SKM-1 (cell line): ENCODE measurements at regions not wholly inside any gene's neighbourhood (a gene's known extent, or its start where the extent isn't known, plus 50 kb on each side); places are given as distances from the start of the nearest gene placed in this dataset.

Experiments
- DNase-seq: peaks from one replicate; lab custom pipeline; 2025; ENCODE audit not compliant: unreplicated experiment; lab: John Stamatoyannopoulos, UW

DNA sequence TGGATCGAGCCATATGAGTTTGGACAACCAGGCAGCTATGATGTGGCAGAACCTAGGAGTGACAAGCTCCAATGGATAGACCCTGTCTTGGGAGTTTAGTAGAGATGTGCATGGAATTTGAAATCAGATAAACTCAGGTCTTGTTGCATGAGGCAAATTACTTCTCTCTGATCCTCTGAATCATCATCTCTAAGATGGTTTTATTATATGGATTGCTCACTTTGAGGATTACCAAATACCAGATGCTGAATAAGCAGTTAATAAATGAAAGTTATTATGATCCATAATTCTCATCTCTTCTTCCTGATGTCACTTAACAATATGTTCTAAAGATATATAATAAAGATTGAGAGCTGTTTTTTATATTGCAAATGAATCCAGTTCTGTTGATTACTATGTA lies 622.2 kb downstream of the NTRK3 start:
- no peak for DNase-seq

DNA sequence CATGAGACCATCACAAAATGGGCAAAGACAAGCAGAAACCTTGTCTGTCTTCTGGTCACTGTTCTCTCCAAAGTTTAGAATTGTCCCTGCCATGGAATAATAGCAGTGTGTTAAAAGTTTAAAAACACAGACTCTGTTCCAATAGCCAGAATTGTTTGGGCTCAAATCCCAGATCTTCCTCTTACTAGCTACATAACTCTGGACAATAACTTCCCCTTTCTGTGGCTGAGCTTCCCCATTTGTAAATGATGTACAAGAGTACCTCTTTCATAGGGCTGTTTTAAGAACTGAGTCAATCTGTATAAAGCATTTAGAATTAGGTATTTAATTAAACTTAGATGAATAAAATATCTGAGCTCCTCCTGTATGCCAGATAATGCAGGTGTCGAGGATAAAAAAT lies 623.0 kb downstream of the NTRK3 start:
- DNase-seq, result peak; percentile 82

DNA sequence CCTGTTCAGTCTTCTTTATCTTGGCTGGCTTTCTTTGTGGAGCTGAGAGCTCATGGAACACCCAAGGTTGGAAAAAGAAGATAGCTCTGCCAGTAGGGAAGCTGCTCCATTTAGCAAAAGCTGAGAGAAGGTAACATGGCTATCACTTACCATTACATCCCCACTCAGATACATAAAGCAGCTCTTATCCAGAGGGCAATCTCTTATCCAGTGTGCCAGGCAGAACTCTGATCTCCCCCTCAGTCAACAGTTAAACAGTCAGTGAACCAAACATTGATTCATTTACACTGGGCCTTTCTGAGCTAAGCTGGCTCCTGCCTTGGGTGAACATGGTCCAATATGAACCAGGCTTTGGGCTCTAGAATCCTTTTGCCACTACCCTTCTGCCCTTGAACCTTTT lies 624.2 kb downstream of the NTRK3 start:
- no peak for DNase-seq

DNA sequence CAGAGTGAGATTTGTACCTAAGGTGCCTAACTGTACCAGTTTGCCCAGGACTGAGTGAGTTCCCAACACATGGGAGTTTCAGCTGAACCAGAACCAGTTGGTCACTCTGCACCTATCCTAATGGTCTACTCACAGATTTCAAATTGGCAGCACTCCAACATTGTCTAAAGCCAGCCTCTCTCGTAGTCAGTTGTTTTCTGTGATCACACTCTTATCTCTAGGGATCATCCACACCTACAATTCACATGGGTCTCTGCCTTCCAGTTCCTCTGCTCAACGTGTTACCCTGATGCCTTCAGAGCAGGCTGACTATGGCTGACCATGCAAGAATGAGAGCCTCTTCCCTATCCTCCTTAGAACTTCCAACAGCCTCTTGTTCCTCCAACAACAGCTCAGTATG lies 624.8 kb downstream of the NTRK3 start:
- no peak for DNase-seq

DNA sequence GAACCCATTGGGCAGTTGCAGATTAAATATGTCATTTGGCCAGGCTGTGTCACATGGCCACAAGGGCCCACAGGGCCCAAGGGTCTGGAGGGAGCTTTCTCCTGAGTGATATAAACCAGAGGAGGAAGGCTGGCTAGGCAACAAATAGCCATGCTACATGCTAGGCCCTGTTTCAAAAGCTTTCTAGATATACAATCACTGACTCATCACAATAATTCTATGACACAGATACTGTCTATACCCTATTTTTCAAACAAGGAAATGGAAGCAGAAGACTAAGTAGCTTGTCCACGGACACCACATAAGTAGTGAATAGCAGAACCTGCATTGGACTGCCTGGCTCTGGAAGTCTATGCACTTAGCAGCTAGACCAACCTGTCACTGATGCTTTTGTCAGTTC lies 625.4 kb downstream of the NTRK3 start:
- no peak for DNase-seq

DNA sequence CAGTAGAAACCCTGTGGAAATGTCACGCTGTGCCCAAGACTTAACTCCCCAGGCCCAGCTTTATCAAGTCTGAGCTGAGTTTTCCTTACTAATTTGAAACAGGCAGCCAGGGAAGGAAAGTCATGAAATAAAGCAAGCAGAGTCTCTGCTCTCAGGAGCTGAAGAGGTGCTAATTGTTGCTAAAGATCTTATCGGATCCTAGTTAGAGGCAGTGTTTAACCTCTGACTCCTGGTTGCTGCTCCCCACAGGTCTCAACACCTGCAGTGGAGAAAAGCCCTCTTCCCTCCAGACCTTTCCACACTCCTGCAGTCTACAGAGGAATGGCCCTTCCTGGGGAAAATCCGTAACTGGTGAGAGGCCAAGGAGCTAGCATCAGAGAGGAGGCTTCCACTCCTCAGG lies 628.2 kb downstream of the NTRK3 start:
- no peak for DNase-seq

DNA sequence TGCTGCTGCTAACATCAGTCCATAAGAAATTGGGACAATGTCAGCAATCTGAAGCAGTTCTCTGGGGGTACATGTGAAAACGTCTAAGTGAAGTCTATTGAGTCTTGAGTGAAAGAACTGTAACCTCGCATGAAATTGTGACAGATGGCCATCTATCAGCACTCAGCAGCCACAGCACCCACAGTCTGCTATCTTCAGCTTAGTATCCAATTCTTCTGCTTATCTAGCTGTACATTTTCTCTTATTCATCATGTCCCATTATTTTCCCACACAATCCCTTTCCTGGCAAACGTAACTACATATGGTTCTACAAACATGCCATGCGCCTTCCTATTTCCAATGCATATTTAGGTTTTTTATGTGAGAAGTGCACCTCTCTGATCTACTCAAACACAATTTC lies 629.7 kb downstream of the NTRK3 start:
- no peak for DNase-seq

DNA sequence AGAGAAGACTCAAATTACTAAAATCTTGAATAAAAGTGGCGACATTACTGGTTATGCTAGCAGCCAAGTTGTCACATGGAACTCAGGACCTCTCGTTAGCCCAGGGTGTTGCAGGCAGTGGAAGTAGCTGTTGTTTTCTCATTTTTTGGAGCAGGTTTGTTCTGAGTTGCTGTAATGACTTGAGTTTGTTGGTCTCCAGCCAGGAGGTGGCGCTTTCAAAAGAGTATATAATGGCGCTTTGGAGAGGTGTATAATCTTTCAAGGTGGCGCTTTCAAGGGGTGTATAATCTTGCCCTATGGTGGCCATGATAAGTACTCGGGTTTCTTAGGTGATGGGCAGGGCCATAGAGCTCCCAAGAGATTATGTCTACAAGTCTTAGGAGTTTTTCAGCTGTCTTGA lies 632.7 kb downstream of the NTRK3 start:
- DNase-seq, result no peak

DNA sequence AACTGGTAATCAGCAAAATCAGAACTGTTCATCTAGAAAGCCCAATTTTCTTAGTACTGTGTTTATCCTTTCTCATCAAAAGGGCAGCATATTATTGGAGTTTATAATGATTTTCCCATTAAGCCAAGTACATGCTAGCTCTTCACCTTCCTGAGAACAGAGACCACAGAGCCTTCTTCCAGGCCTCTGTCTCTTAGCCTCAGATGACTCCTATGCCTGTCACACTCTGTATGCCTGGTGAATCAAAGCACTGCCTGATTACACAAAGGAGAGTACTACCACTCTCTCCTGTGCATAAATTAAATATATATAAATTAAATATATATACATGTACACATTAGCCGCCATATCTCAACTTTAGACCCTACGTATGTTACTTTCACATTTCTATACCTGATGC lies 636.1 kb downstream of the NTRK3 start:
- no peak for DNase-seq

DNA sequence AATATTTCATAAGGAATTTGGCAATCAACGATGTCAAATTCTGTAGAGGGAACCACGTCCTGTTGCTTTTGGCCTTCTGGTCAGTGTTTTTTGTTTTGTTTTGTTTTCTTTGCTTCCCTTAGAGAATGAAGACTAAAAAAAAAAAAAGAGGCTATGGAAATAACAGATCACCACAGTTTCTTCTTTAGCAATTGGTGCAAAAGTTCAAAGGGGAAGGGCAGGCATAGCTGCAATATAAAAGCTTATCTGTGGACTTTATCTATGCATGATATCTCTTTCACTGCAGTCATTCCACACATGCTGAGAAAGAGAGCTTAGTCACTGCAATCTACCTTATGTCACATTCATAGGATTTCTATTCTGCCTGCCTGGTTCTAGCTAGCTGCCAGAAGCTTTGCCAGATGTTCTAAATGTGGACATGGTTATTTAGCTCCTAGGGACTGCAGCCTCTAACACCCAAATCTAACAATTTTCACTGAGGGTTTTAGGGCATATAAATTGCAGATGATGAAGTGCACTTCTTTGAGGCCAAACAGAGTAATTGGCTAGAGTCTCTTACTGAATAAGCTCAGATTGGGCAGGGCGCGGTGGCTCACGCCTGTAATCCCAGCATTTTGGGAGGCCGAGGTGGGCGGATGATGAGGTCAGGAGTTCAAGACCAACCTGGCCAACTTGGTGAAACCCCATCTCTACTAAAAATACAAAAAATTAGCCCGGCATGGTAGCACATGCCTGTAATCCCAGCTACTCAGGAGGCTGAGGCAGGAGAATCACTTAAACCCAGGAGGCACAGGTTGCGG lies 637.2 kb downstream of the NTRK3 start:
- DNase-seq, result no peak

DNA sequence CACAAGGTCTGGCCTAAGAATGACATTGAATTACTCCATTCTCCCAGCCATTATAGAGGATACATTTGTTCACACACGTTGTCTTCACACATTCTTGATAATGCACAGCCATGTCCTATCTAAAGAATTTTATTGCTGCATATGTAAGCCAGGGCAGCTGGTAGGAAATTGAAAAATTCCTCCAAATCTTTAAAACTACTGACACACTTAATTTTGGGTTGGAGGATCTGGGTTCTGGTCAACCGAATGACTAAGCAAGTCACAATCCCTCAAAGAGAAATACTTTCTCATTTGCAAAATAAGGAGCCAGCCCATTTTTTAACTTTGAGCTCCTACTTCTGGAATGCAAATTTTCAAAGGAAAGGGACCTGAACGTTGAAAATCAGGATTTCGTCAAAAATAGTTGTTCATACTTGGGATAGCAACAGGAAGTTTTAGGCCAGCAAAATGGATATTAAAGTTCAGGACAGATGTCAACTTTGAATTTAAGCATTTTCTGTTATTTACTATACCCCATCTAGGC lies 638.3 kb downstream of the NTRK3 start:
- no peak for DNase-seq

DNA sequence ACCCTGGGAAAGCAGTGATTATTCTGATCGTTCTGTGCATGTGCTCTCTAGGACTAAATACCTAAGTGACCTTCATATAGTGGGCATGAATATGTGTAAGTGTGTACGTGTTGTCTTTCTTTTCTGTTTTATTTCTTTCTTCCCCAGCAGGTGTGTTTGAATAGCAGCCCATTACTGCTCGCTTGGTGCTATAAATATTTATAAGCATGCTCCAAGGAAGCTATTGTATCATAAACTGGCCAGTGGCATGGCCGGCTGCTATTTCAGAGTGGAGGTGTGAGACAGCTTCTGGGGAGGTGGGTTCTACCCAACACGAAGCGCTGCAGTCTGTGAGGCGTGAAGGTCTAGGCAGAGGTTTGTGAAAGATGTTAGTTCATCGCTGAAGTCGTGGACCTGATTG lies 641.8 kb downstream of the NTRK3 start:
- DNase-seq, result no peak

DNA sequence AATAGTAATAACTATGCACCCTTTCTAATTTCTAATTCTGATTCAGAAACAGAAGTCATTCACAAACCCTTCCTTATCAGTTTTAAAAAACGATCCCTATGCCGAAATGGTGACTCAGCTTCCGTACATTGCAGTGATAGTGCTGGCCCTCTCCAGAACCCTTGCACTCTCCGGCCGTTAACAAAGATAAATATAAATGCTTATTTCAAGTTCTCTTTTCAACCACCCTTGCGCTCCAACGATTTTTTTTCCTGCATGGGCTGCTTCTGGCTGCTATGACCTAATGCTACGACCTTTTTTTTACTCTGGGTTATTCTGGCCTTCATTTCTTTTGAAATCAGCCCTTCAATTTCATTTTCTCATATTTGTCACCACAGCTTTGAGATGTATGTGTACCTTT lies 646.2 kb downstream of the NTRK3 start:
- DNase-seq, result no peak

DNA sequence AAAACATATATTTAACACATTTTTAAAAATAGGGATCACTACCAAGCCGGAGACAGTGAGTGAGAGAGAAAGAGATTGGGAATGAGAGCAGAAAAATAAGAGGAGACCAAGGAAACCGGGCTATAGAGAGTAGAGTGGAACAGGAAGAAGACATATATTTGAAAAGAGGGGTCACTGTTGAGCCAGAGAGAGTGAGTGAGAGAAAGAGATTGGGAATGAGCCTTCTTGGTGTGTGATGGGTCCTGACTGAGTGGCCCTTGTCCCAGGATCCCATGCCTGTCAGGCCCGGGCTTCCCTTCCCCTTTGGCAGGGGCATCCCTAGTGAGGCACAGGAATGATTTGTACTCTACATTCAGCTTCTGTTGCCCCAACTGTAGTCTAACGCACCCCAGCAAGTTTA lies 646.6 kb downstream of the NTRK3 start:
- no peak for DNase-seq

DNA sequence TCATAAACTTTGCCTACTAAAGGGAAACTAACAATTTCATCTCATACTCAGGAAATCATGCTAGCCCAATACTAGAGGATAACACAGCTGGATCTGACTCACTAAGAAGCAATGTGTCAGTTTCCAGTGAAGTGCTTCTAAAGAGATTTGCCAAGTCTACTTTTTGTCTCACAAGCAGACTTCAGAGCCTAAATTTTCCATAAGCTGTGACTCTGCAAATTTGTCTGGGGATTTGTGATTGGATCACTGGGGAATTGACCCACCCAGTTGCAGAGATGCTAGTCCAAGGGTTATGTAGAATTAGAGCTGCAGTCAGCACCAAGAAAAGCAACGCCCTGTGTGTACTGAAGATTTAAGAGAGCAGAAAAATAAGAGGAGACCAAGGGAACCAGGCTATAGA lies 647.1 kb downstream of the NTRK3 start:
- no peak for DNase-seq

DNA sequence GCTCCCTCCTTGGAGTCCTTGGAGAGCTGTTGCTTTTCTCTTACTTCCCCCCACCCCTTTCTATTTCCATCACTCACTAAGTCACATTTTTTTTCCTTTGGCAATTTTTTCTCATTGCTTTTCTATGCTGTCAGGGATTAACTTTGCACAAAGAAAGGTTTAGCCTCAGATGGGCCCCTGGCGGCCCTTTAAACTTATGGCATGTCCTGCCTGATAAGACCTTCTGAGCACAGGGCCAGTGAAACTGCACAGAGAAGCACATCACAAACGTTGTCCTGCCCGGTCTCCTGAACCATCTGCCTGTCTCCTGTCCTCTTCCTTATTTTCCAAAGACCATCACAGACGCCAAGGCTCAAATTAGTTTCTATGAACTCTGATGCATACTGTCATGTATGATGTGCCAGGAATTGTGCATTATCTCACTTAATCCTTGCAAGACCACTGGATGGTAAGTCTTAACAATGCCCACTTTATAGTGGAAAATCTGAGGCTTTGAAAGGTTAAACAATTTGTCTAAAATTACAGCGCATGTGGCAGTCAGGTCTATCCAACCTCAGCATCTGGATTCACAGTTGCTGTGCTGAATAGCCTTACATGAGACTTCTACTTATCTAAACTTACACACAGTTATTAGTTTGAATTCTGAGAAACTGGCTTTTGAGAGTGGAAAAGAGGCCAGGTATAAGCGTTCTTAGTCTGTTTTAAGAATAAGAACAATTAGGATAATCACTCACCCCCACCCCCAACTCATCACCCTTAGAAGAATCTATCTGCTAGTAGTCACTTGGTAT lies 648.1 kb downstream of the NTRK3 start:
- no peak for DNase-seq

DNA sequence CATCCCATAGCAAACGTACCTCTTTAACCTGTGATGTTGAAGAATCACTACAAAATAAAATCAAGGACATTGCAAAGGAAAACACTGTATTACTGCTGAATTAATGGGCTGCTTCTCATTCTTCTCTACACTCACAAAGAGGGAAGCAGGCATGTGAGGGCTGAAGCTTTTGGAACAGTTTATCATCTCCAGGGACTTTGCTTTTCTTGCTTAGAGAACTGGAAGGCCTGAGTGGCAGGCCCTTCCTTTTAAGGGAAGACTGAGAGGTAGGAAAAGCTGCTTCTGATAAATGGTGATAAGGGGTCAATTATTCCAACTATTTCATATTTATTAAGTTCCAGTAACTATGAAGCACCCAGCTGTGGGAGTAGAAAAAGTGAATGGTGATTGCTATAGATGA lies 649.6 kb downstream of the NTRK3 start:
- DNase-seq, result no peak

DNA sequence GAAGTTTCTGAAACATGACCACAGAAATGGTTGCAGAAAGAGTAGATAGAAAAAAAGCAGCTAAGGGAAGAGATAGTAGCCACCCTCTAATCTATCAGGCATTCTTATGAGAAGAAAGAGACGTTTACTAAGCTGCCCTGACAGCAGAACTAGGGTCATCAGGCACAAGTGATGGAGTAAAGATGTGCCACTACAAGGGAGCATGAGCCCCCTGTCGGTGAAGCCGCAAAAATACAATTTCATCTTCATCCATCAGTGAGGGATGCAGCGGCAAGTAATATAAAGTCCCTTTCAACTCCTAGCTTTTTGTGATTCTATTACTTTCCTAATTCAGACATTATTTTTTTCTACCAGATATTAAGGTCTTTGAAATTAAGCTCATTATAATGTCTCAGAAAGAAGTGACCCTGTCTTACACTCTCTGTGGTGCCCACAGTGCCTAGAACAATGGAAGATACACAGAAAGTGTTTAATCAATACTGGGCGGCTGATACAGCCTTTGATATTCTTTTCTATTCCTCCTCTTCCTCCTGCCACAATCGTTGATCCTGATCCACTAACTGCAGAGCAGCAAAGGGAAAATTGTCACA lies 651.6 kb downstream of the NTRK3 start:
- peak; percentile 26 for DNase-seq

DNA sequence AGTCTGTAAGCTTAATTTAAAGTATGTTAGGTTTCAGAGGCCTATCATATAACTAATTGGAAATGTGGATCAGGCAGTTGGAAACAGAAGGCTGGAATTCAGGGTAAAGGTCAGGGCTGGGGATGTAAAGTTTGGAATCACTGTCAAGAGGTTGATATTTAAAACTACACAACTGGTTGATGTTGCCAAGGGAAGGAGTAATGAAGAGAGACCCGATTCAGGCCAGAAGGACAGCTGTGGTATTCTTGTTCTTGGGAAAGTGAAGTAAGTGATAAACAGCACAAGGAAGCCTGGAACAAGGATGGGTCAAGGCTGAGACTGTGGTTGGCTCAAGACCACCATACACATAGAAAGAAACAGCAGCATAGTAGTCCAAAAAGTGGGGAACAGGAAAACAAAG lies 654.2 kb downstream of the NTRK3 start:
- DNase-seq, result no peak

DNA sequence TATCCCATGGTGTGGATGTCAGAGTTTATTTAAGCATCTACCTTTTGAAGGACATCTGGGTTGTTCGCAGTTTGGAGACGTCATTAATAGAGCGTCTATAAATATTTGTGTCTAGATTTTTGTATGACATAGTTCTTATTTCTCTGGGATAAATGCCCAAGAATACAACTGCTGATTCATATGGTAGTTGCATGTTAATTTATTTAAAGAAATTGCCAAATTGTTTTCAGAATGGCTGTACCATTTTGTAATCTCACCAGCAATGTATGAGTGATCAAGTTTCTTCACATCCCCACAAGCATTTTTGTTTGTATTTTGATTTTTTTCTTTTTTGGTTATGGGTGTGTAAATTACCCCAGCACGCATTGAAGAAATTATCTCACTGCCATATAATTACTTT lies 656.9 kb downstream of the NTRK3 start:
- DNase-seq, result no peak

DNA sequence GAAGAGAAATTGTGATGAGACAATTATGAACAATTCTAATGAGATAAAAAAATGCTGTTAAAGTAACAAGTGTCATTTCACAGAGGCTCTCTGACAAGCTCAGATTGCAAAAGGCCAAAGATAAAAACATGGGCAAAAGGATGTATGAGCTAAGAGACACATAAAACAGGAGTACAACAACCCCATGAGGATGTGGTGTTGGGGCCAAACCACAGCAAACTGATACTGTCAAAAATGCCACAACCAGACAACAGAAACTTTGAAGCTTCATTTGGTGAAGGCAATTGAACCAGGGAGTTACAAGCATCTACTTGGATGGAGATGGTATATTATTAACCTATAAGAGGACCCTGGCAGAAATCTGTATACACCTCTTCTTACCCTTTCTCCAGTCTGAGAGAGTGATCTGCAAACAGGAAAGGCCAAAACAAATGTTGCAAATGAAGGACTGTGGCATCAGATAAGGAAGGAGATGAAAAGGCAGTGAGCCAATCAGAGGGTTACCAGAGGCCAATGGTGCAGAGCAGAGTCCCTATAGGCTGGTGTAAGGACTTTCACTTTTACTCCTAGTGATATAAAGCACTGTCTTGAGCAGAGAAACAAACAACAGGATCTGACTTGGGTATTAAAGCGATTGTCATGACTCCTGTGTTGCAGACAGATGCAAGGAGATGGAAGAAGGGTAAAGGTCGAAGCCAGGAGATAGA lies 659.0 kb downstream of the NTRK3 start:
- no peak for DNase-seq
